Vagina (tissue), 2 donors: ENCODE measurements at regions not wholly inside any gene's neighbourhood (a gene's known extent, or its start where the extent isn't known, plus 50 kb on each side); places are given as distances from the start of the nearest gene placed in this dataset.

Experiments
- POLR2A ChIP-seq, 2 donors: fragments of 450-650 bp; IDR thresholded peaks; one replicate each; pipeline ENCODE4 v1.6.1; 2017; ENCODE audit warnings: antibody characterized with exemption in 2 of 2, mild to moderate bottlenecking in 2 of 2, moderate library complexity in 2 of 2
- POLR2AphosphoS5 ChIP-seq, 2 donors: sonication (generic); formaldehyde crosslinking; IDR thresholded peaks; one replicate each; pipeline ENCODE4 v1.9.0; 2017; ENCODE audit warnings: antibody characterized with exemption in 2 of 2, mild to moderate bottlenecking in 2 of 2, low read depth in 1 of 2; ENCODE audit not compliant: insufficient read depth in 1 of 2
- TF ChIP-seq, protein P1 (sequence below), 3 experiments: fragments of 450-650 bp in 2 of 3; fragments of 200-600 bp in 1 of 3; sonication (generic) in 1 of 3; IDR thresholded peaks; one replicate each; pipeline ENCODE4 v1.5.1; 2017 to 2019; ENCODE audit warnings: antibody characterized with exemption in 3 of 3, mild to moderate bottlenecking in 2 of 3, moderate library complexity in 2 of 3

DNA sequence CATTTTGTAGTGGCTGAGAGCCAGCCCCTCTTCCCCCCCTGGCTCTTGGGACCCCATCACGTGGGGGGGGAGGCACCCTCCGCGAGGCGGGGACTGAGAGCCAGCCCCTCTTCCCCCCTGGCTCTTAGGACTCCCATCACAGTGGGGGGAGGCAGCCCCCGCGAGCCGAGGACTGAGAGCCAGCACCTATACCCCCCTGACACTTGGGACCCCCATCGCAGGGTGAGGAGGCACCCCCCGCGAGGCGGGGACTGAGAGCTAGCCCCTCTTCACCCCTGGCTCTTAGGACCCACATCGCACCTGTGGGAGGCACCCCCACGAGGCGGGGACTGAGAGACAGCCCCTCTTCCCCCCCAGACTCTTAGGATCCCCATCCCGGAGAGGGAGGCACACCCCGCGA, 2426.5 kb upstream of the PCDH20 start:
- TF ChIP-seq, protein P1, sequence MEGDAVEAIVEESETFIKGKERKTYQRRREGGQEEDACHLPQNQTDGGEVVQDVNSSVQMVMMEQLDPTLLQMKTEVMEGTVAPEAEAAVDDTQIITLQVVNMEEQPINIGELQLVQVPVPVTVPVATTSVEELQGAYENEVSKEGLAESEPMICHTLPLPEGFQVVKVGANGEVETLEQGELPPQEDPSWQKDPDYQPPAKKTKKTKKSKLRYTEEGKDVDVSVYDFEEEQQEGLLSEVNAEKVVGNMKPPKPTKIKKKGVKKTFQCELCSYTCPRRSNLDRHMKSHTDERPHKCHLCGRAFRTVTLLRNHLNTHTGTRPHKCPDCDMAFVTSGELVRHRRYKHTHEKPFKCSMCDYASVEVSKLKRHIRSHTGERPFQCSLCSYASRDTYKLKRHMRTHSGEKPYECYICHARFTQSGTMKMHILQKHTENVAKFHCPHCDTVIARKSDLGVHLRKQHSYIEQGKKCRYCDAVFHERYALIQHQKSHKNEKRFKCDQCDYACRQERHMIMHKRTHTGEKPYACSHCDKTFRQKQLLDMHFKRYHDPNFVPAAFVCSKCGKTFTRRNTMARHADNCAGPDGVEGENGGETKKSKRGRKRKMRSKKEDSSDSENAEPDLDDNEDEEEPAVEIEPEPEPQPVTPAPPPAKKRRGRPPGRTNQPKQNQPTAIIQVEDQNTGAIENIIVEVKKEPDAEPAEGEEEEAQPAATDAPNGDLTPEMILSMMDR (IDR thresholded peaks at IDR 0.05): no peak
- TF ChIP-seq POLR2A (IDR thresholded peaks at IDR 0.05) (no peak), POLR2AphosphoS5 (IDR thresholded peaks at IDR 0.05; ENCODE audit: insufficient read depth in 1 of 2, low read depth in 1 of 2) (no peak)
